ENCODE measurements at regions not wholly inside any gene's neighbourhood (a gene's known extent, or its start where the extent isn't known, plus 50 kb on each side); places are given as distances from the start of the nearest gene placed in this dataset.

DNA sequence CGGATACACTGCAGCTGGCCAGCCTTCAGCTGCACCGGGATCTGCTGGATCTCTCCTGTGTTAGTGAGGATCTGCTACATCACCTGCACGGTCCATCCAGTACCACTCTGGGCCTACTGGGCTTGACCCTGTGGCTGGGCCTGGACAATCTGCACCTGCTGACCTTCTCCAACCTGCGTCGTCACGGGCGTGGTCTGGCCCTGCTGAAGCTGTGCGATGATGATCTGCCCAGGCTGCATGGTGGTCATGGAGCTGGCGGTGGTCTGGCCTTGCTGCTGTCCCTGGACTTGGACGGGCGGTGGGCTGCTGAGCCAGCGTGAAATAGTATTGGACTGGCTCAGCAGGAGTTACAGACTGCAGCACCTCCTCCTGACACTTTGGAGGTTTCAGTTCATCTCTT lies 137.1 kb upstream of the GAS1 start:
- CTCF ChIA-PET: no interaction called here
- POLR2A ChIA-PET: no interaction called here

DNA sequence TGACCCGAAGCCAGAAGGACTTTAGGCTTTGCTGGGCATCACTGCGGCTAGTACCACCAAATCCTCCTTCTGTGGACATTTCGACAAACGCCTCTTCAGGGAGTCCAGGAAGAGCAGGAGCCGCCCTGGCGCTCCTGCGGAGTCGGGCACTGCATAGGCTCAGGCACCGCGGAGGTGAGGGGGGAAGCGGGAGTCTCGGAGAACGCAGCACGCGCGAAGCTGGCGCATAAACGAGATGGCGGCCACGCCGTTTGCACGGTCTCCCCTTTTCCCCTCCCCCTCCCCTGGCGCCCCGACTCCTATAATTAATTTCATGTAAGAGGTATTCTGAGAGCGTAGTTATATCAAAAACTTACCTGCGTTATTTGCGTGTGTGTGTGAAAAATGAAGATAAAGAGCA lies 137.8 kb upstream of the GAS1 start:
- CTCF ChIA-PET: no interaction called here

DNA sequence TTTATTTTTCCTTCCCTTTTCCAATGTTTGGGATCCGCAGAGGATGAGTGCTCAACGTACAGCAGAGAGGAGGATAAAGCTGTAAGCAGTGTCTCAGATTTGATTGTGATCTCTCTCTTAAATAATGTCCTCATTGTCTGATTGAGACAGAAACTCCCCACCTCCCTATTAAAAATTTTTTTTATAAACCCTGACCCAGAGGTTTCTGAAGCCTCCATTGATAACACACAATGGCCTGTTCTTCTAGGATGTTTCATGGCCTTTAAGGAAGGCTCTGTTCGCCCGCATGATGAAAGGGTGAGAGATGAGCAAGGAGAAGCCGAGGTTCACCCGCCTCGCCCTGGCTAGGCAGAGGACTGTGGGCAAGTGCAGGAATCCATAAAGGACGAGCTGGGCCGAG lies 138.2 kb upstream of the GAS1 start:
- CTCF ChIA-PET: no interaction called here

More for the DNA sequence above, 137.8 kb upstream of the GAS1 start:
- POLR2A ChIA-PET: no interaction called here

DNA sequence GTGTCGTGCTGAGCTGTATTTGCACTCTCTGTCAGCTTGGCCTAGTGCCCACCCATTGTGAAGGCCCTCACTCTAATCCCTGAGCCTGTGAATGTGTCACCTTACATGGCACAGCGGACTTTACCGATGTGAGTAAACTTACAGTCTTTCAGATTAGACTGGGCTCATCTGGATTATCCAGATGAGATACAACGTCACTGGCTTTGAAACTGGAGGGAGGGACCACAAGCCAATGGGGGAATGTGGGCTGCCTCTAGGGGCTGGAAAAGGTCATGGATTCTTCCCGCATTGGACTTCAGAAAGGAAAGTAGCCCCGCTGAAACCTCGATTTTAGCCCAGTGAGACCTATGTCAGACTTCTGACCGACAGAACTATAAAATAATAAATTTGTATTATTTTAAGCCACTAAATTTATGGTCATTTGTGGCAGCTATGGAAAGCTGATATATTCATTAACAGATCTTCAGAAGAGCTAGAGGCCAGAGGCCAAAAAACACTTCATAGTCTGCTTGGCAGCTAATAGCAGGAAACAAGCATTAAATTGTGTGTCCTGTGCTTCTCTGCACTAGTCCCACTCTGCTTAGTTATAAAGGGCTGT lies 139.0 kb upstream of the GAS1 start:
- ChIA-PET CTCF (no interaction called here), POLR2A (no interaction called here)

More for the DNA sequence above, 138.2 kb upstream of the GAS1 start:
- POLR2A ChIA-PET: no interaction called here

DNA sequence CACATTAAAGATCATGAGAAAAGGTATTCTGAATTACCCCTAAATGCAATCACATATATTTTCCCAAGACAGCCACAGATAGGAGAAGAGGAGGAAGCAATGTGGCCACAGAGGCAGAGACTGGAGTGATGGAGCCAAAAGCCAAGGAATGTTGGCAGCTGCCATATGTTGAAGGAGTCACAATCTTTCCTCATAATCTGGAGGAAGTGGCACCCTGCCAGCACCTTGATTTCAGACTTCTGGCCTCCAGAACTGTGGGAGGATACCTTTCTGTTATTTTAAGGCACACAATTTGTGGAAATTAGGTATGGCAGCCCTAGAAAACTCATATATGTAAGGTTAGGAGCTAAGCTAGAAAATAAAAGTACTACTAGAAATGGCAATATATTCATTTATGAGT lies 139.9 kb upstream of the GAS1 start:
- CTCF ChIA-PET: no interaction called here
- POLR2A ChIA-PET: no interaction called here

DNA sequence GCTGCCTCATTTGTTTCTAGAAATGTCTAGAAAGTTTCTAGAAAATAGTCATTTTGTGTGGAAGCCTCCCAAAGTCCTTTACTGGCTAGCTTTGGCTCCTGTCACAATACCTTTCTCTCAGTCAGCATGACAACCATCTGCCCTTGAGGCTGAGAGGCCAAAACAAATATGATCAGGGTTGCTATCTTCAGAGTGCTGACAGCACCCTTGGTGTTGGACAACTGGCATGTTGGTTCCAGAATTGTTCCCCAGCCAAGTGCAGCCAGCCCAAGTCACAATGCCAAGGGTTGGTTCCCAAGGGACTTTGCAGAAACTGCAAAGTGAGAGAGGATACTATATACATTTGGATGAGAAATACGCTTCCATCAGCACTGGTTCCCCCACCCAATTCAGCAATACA lies 140.9 kb upstream of the GAS1 start:
- CTCF ChIA-PET: no interaction called here
- POLR2A ChIA-PET: no interaction called here

DNA sequence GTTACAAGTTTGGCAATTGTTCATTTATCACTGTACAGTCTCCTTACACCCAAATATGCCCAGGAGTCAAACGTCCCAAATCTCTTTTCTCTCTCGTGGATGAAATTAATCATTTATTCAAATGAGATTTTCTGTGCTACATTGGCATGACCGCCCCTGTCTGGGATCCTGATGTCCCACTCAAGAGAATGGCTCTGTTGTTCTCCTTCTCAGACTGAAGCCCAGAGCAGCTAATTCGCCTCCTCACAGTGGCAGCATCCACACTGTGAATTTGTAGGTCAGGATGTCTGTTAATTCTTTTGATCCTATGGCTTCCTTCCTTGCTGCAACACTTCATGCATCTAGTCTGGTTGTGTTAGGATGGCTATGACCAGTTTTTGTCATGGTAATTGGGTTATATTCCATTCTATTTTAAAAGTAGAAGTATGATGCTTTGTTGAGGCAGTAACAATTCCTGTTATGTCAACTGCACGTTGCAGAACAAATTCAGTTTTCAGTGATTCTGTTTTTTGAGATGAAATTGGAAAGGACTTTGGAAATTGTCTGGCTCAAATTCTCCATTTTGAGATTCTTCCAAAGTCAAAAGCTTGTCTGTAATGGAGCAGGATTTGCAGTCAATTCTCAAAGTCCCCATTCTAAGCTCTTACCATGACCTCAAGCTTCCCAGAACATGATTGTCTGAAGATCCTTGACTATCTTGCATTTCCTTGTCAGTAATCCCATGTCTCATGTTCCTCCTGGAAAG lies 141.5 kb upstream of the GAS1 start:
- ChIA-PET POLR2A (no interaction called here), CTCF (no interaction called here)

DNA sequence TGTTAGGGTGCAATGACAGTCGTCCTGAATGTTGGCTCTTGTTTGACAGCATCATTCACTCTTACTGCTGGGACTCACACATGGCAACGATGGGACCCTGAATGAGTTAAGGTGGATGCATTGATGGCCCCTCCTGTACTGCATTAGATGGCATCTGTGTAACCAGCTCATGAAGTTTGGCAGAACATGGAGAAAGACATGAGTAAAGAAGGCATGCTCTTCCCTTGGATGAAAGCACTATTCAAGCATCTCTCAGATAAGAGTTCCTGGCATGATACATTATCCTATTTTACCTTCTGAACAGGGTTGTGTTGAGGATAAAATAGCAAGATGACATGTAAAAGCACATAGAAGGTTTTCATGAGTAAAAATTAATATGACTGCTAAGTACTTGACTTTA lies 142.2 kb upstream of the GAS1 start:
- POLR2A ChIA-PET: no interaction called here
- CTCF ChIA-PET: no interaction called here

DNA sequence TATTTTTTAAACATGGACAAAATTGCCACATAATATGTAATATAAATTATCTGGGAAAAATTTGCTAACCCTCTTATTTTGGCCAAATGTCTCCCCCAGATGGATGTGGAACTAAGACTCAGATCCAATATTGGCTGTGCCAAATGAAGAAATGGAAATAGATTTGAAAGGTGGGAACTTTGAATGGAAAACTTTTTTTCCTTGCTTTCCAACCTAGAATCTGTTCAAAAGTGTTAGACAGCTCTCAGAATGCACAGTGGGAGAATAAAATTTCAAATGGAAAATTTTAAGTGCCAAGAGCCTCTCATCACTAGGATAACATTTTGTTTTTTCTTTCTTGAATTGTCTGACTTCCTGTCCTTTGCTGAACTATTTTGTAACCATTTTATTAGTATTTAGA lies 142.6 kb upstream of the GAS1 start:
- CTCF ChIA-PET: no interaction called here
- POLR2A ChIA-PET: no interaction called here

DNA sequence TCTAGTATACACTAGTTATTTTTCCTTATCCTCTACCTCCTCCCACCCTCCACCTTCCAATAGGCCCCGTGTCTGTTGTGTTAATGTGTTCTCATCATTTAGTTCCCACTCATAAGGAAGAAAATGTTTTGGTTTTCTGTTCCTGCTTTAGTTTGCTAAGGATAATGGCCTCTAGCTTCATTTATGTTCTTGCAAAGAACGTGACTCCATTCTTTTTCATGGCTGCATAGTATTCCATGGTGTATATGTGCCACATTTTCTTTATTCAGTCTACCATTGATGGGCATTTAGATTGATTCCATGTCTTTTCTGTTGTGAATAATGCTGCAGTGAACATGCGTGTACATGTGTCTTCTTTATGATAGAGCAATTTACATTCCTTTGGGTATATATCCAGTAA lies 146.5 kb upstream of the GAS1 start:
- ChIA-PET POLR2A (no interaction called here), CTCF (interaction anchor here (0.6 kb wide), 1 partner anchor 1199 kb away, joined by 3 read pairs; no protein-coding TSS in a partner anchor)

DNA sequence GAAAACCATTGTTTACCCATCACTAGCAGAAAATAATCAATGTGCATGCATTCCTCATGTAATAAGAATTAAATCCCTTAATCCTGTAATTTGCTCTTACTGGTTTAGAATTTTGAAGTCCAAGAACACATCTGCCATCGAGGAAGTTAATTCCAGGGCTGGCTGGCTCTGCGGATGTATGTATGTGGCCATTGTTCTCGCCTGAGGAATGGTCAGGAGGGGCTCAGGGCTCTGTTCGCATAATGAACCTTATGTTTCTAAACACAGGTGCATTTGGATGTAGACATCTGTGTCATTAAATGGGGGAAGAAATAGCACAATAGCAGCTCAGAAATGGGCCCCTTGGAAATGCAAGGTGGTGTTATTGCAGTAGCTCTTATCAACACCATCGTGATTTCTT lies 148.6 kb upstream of the GAS1 start:
- POLR2A ChIA-PET: no interaction called here
- CTCF ChIA-PET: no interaction called here

DNA sequence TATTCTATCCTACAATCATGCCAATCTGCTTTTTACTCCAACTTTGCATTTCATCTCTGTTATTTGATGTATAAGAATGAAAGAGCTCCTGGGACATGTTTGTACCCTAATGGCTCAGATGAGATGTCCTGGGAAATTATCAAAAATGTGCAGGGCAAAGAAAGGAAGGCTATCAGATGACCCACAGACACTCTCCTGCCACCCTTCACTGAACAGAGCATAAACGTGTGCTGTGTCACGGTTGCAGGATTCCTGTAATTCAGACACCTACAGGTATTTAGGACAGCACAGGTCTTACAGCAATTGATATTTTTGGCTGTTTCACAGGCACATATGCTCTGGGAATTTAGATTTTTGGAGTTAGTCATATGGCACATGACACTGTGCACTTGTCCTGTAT lies 149.2 kb upstream of the GAS1 start:
- CTCF ChIA-PET: no interaction called here
- POLR2A ChIA-PET: no interaction called here

DNA sequence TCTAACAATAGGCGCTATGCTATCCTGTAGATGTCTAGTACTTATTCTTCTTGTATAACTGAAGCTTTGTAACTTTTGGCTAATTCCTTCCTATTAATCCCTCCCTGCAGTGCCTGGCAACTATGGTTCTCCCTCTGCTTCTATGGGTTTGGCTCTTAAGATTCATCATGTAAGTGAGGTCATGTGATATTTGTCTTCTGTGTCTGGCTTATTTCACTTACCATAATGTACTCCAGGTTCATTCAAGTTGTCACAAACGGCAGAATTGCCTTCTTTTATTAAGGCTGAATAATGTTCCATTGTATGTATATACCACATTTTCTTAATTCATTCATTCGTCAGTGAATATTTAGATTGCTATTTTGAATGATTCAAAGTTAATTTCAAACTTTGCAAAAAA lies 149.9 kb upstream of the GAS1 start:
- ChIA-PET POLR2A (no interaction called here), CTCF (no interaction called here)

DNA sequence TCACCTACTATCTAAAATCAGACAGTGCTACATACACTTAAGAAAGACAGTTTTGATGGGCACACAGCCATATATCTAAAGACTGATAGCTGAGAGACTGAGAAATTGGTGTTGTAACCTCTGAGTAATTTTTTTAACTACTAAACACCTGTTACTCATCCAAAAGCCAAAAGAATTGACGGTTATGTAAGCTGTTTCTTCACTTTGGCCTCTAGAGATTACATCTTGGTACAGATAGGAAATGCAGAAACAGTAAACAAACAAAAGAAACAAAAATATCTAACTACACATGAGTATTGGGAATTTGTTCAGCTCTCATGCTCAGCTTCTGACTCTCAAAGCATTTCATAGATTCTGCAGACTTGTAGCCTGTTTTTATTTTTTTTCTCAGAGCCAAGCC lies 152.1 kb upstream of the GAS1 start:
- POLR2A ChIA-PET: no interaction called here
- CTCF ChIA-PET: no interaction called here

DNA sequence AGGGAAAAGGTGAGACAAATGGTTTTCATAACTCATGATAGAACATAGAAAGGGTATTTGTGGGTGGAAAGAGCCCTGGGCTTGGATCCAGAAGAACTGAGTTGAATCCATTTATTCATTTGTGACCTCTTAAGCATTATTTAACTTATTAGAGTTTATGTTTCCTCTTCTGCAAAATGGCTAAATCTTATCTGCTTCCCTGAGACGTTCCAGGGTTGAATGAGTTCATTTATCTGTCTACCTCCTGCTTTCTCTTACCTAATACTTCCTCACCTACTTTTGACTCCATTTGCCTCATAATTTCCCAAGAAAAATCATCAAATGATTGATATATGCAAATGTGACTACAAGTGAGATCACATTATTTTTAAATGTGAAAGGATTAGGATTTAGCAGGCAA lies 152.7 kb upstream of the GAS1 start:
- POLR2A ChIA-PET: no interaction called here
- CTCF ChIA-PET: no interaction called here

DNA sequence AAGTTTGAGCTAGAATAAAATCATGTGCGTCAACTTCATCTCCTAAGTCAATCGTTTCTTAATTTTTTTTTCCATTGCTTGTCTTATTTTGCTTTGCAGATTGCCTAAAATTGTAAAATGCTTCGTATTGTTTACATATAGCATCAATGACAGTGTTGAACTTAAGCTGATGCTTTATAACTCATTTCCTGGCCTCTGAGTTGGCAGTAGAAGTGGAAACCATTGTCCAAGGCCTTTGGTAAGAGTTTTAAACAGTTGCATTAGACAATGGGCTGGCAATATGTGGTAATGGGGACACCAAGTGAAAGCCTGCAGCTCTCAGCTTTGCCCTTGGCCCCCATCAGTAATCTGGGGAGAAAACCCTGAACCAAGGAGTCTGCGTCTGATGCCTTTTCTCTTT lies 154.8 kb upstream of the GAS1 start:
- CTCF ChIA-PET: no interaction called here

DNA sequence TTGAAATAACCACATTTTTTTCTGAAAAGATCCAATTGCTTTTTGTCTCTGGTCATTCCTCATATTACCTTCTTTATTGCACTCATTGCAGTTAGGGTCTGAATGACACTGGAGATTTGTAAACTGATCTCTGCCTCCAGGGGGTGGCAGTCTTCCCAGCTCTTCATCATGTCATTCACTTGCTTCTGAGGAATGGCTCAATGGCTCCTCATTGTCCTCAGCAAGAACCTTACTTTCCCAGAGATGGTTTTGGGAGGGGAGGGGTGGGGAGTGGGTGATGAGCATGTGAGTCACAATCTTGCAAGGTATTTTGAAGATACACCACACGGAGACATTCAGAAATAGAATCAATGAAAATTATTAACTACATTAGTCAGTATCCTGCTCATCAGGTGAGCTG lies 159.8 kb upstream of the GAS1 start:
- ChIA-PET POLR2A (no interaction called here), CTCF (interaction anchor here (0.6 kb wide), 1 partner anchor 136 kb away, joined by 3 read pairs; no protein-coding TSS in a partner anchor)

More for the DNA sequence above, 154.8 kb upstream of the GAS1 start:
- POLR2A ChIA-PET: no interaction called here

DNA sequence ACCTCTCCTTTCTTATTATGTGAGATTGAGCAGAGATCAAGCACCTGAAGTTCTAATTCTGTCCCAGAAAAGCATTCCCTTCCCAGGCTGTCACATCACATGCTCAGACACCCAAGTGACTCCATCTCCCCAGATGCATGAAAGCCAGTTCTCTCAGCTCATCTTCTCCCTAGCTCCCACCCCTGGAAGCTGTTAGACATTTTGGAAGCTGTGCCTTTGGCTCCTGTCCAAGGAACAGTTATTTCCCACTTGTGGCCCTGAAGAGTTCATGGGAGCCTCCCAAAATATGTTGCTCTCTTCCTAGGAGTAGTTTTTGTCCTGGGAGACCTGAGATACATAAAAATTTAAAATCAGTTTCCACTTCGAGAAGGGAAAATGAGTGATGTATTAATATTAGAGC lies 161.4 kb upstream of the GAS1 start:
- CTCF ChIA-PET: no interaction called here

DNA sequence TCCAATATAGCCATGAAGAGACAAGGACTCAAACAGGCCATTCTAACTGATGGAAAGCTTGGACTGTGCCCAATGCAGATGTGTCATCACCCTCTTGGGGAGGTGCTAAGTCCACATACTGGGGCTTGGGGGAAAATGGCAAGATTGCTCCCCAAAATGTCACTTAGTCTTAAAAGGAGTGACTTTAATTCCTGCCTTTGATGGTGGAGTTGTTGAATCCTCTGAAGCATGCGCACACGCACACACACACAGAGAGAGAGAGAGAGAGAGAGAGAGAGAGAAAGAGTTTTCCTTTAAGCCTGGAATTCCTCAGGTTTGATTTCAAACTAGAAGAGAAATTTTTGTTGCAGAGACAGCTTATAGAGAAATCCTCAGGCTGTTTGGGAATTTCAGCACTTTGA lies 161.9 kb upstream of the GAS1 start:
- POLR2A ChIA-PET: no interaction called here
- CTCF ChIA-PET: no interaction called here

More for the DNA sequence above, 161.4 kb upstream of the GAS1 start:
- POLR2A ChIA-PET: no interaction called here

DNA sequence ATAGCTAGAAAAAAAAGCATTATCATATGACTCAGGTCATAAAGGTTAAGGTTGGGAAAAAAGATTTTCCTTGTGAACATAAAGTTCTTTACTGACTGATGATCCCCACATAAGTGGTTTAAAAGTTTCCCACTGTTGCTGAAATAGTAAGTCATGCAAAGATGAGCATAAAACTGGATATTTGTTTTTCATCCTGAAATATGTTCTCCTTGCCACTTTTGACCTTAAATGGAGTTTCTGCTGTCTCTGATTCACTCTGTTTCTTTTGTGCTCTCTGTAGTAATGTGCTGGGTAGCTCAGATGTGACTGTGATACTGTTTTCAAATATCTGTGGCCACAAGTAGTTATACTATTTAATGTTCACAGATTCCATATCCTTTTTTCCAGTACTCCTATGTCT lies 162.5 kb upstream of the GAS1 start:
- CTCF ChIA-PET: no interaction called here
- POLR2A ChIA-PET: no interaction called here

DNA sequence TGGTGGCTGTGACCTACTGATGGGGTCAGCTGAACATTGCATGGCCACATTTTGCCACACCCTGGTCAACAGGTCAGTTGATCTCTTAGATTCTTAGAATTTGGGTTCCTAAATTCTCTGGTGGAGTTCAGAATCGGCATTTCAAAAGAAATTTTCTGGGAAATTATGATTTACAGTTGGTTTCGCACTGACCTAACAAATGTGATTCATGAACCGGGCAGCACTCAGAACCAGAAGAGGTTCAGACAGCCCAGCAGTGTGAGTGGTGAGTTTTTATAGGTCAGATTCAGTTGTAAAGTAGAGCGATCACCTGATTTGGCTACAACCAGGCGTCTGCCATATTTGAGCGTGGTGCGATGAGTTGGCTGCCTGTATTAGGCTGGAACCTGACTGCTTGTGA lies 163.7 kb upstream of the GAS1 start:
- POLR2A ChIA-PET: no interaction called here
- CTCF ChIA-PET: no interaction called here

DNA sequence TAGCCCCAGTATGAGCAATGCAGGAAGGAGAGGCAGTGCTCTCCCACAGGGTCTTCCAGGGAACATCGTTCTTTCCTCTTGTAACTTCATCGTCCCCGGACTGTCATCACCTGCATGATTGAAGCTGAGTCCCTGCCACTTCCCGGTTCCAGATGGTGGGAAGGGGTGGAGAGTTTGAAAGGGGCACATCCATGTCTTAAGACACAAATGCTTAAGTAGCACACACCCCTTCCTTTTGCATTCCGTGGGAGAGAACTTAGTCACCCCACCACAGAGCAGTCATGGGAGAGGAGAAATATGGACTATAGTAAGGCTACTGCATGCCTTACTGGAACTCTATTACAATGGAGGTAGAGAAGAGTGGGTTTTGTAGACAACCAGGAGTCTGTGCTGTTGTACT lies 165.3 kb upstream of the GAS1 start:
- CTCF ChIA-PET: no interaction called here
- POLR2A ChIA-PET: no interaction called here
